C4-2B (cell line): ENCODE measurements at regions not wholly inside any gene's neighbourhood (a gene's known extent, or its start where the extent isn't known, plus 50 kb on each side); places are given as distances from the start of the nearest gene placed in this dataset.

Experiments
- H3K27ac ChIP-seq: fragments of 450-650 bp; 2 replicates; pipeline ENCODE4 v1.5.1; 2017
- ZFX ChIP-seq: fragments of 450-650 bp; IDR thresholded peaks from 2 replicates; pipeline ENCODE4 v1.6.1; 2017
- TF ChIP-seq, protein P1 (sequence below): fragments of 450-650 bp; conservative IDR thresholded peaks from 2 replicates; pipeline ENCODE4 v1.5.1; 2017; ENCODE audit warnings: mild to moderate bottlenecking

DNA sequence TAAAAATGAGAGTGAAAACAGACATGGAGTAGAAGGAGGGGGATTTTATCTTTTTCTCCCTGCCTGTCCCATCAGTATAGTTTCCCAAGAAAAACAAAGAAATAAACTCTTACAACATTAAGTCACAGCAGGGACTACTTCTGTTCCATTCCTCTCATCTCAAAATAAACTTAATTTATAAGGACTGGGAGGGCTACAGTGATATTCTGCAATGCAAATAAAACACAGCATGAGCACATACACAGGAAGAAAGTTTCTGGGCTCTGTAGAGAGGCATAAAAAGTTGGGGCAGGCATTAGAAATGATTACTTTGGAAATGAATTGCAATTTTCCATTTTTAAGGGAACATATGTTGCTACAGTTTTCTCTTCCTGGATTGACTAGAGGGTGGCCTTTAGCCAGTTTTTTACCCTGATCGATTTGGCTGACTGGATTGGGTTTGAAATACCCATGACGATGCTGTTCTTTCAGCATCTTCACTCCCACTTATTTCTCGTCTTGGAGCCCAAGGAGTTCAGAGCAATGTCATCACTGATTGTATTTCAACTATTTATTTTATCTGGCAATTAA is 157.1 kb downstream of the ACTR3 start:
- no peak for TF ChIP-seq ZFX
- TF ChIP-seq, protein P1, sequence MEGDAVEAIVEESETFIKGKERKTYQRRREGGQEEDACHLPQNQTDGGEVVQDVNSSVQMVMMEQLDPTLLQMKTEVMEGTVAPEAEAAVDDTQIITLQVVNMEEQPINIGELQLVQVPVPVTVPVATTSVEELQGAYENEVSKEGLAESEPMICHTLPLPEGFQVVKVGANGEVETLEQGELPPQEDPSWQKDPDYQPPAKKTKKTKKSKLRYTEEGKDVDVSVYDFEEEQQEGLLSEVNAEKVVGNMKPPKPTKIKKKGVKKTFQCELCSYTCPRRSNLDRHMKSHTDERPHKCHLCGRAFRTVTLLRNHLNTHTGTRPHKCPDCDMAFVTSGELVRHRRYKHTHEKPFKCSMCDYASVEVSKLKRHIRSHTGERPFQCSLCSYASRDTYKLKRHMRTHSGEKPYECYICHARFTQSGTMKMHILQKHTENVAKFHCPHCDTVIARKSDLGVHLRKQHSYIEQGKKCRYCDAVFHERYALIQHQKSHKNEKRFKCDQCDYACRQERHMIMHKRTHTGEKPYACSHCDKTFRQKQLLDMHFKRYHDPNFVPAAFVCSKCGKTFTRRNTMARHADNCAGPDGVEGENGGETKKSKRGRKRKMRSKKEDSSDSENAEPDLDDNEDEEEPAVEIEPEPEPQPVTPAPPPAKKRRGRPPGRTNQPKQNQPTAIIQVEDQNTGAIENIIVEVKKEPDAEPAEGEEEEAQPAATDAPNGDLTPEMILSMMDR, result no peak
- no peak overlapping the region for H3K27ac ChIP-seq

DNA sequence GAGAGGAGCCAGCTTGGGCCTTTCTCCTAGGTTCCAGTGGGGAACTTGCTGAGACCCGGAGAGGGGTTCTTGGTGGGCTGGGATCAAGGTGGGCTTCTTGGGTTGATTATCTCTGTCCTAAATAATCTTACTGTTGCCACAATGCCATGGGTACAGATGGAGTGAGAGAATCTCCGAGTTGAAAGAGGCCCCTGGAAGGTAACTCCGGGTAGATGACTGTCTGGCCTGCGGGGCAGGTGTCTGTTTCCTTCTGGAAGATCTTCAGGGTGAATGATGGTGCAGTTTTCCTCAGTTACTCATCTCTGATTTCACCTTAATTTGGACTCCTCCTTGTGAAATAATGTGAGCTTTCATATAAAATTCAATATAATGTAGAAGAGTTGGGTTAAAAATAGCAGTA is 159.4 kb downstream of the ACTR3 start:
- H3K27ac ChIP-seq, result no peak overlapping the region
- TF ChIP-seq, protein P1, result no peak
- no peak for TF ChIP-seq ZFX

DNA sequence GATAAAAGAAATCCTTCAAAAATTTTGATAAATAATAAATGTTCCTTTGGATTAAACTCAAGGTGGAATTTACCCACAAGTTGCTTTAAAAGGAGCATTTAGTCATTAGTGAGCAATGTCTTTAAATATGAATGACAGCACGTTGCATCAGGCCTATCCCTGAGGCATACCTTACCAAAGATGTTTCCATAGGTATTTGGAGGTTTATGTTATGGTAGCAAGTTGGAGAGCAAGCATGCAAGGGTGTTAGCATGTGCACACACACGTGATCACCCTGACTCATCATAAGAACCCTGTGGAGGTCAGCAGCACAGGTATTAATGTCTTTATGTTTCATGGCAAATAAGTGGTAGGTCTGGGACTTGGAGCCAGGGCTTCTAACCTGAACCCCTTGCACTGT is 159.9 kb downstream of the ACTR3 start:
- TF ChIP-seq, protein P1, result no peak
- TF ChIP-seq ZFX, result no peak
- no peak overlapping the region for H3K27ac ChIP-seq

DNA sequence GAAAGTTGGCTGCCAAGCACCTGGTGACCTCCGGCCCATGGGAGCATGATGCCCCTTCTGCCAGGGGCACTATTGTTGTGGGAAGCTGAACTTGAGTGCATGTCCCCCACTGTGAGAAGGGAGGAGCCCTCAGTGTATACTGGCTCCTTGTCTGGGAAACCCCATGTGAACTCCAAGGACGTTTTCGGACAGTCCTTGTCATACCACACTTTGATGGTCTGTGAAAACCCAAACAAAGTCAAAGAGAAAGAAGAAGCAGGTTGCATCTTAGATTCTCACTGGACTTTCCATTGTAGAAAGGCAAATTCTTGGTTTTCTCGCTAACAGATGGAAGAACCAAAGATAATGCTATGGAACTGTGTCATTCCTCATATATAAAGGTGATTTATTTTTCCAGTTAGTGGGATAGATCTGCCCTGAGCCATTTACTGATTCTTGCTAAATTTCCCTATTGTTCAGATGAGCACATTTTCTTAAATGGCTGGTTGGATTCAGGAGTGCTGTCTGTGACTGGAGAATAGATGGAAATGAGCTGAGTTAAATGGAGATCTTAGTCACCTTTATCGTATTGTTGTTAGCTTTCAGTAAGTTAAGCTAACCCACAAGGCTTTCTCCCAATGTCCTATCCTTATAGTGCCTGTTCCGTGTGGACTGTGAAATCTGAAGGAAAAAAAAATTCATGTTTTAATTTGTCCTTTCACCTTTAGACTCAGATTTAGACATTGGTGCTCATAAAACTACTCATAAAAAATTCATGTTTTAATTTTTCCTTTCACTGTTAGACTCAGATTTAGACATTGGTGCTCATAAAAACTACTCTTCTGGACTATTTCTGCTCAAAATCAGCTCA is 166.6 kb downstream of the ACTR3 start:
- TF ChIP-seq, protein P1, result no peak
- H3K27ac ChIP-seq, result no peak overlapping the region

DNA sequence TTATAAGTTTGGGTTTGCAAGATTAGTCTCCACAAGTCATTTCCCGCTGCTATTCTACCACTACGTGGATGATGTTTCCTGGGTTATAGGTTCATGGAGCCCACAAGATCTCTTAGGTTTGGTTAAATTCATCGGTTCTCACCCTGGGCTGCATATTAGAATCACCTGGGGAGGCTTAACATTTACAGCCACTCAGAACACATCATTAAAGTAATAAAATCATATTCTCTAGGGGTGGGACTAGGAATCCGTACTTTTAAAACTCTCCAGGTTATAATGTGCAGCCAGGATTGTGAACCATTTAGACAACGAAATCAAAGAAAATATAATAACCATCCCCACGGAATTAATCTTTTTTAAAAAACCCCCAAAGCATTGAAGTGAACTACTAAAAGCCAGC is 167.7 kb downstream of the ACTR3 start:
- no peak for TF ChIP-seq ZFX
- TF ChIP-seq, protein P1, result no peak
- H3K27ac ChIP-seq, result no peak overlapping the region

DNA sequence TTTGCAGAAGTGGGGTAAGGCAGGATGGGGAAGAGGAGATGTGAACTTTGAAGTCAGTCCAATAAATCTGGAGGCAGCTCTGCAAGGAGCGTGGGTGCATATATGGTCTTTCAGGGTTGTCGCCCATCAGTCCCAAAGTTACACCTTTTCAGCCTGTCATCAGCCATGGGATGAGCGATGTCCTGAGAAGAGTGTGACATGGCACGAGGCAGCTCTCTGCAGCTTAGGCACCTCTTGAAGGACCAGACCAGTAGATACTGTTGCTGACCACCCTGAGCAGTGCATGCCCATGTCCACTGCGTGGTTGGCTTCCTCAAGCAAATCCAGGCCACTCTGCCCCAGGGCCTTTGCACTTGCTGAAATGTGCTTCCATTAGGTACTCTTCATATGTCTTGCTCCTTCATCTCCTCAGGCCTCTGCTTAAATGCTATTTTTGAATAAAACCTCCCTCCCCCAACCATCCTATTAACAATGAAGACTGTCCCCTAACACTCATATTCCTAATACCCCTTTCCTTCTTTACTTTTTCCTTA is 171.7 kb downstream of the ACTR3 start:
- no peak overlapping the region for H3K27ac ChIP-seq
- TF ChIP-seq ZFX, result no peak
- TF ChIP-seq, protein P1, result no peak

DNA sequence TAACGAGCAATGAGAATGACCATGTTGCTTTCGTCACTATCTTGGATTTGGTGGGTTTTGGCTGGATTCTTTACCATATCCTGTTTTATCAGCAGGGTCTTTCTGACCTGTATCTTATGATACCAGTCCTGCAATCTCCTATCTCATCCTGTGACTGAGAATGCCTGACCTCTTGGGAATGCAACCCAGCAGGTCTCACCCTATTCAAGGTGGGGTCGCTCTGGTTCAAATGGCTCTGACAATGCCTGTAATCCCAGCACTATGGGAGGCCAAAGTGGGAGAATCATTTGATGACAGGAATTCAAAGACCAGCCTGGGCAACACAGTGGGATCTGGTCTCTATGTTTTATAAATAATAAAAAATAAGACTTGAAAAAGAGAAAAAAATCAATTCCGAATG is 173.5 kb downstream of the ACTR3 start:
- TF ChIP-seq ZFX, result no peak
- TF ChIP-seq, protein P1, result no peak

More for the DNA sequence above, 173.5 kb downstream of the ACTR3 start:
- H3K27ac ChIP-seq, result no peak overlapping the region
